ENCODE measurements at regions not wholly inside any gene's neighbourhood (a gene's known extent, or its start where the extent isn't known, plus 50 kb on each side); places are given as distances from the start of the nearest gene placed in this dataset.

- no peak for DNase-seq (ENCODE audit: low read depth, low spot score)
Observed at GRCh38 chr3:137958636-137959035, 51.3 kb upstream of the CLDN18 start.

All from brain pericyte (primary cell).